Fibroblast of pulmonary artery (primary cell): ENCODE measurements at regions not wholly inside any gene's neighbourhood (a gene's known extent, or its start where the extent isn't known, plus 50 kb on each side); places are given as distances from the start of the nearest gene placed in this dataset.

ENCODE experiments used
- DNase-seq: peaks from one replicate; pipeline ENCODE4 v3.0.0-alpha.2; 2010; ENCODE audit warnings: low read depth
- H3K4me3 ChIP-seq: replicated peaks from 2 replicates; pipeline ENCODE4 v1.5.1; 2011; ENCODE audit warnings: low read depth, mild to moderate bottlenecking, control low read depth, low read length, moderate library complexity
- CTCF ChIP-seq: IDR thresholded peaks from 2 replicates; pipeline ENCODE4 v1.5.1; 2011; ENCODE audit warnings: mild to moderate bottlenecking, control low read depth, low read length, inconsistent platforms; ENCODE audit errors: missing control alignments

DNA sequence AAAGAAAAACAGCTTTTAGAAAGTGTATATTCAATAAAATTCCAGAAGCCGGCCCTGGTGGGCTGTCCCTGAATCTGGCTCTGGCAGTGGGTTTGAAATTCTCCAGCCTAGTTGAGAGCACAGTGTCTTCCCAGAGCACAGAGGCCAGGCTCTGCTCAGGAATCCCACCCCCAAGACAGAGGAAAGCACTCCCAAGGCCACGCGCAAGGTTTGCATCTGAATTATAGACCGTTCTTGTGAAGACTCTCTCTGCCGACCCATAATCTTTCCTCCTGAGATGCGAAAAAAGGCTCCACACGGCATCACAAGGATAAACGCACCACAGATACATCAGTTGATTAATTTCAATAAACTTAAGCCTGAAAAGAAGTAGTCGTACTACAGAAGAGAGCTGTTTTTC lies 342.2 kb downstream of the CMPK2 start:
- TF ChIP-seq CTCF, result no peak
- no peak overlapping the region for H3K4me3 ChIP-seq
- no peak for DNase-seq

GRCh38 chr2:6524691-6525474 lies 340.8 kb downstream of the CMPK2 start:
- TF ChIP-seq CTCF, result no peak
- no peak for DNase-seq
- no peak overlapping the region for H3K4me3 ChIP-seq

DNA sequence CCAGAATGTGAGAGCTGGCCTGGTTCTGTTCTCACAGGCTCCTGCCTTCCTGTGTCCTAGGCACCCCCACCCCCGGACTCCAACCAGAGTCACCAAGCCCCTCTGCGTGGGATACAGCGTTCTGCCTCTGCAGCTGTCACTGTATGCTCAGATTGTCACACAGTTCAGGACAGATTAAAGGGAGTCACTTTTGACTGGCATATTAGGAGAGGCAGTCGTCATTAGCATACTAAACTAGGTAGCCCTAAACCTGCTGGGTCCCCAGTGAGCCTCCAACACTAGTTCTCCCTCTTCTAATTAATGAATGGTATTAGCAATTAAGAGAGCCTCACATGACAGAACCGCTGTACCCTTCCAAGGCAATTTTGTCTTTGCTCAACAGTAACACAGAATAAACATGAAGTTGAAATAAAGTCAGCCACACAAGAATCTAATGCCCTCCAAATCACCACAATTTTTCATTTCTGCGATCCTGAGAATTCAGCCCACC lies 340.2 kb downstream of the CMPK2 start:
- no peak overlapping the region for H3K4me3 ChIP-seq
- TF ChIP-seq CTCF, result no peak
- no peak for DNase-seq

DNA sequence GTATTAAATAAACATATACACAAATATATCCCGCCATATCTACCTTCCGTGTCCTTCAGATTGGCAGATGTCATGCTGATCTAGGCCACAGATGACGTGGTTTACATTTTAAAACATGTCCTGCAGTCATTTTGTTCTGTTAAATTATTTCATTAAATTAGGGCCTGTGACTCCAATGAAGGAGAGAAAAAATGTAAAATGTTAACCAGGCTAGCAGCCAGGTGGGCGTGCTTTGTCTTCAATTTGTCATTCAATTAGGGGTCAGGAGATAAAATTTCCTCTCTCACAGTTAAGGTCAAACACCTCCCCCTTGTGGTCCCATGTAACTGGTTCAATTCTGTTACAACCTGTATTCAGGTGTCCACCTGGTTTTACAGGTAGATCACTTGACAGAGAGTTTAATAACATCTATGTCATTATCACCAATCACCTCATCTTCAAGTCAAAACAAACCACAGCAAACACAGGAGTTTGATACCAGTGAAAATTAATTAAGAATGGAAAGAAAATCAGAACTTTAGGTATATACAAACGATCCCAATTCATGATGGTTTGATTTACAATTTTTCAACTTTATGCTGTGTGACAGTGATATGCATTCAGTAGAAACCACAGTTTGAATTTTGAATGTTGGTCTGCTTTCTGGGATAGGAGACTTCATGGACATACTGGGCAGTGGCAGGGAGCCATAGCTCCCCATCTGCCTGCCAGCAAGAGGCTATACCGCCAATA lies 339.4 kb downstream of the CMPK2 start:
- H3K4me3 ChIP-seq, result no peak overlapping the region
- DNase-seq, result no peak
- TF ChIP-seq CTCF, result no peak

GRCh38 chr2:6531304-6531703 lies 334.4 kb downstream of the CMPK2 start:
- H3K4me3 ChIP-seq, result no peak overlapping the region
- DNase-seq, result no peak
- TF ChIP-seq CTCF, result no peak

GRCh38 chr2:6535572-6535971 lies 330.1 kb downstream of the CMPK2 start:
- DNase-seq, result no peak
- TF ChIP-seq CTCF, result no peak
- no peak overlapping the region for H3K4me3 ChIP-seq
